ENCODE measurements at regions not wholly inside any gene's neighbourhood (a gene's known extent, or its start where the extent isn't known, plus 50 kb on each side); places are given as distances from the start of the nearest gene placed in this dataset.
"Not testable (repeated sequence)": the region's sequence is repeated elsewhere in the genome, so short reads cannot be mapped to it uniquely, and the experiment has no call there.

- no peak overlapping the region for H3K27ac ChIP-seq (ENCODE audit: low read depth, low read length, severe bottlenecking)
- no peaks in the 10 kb centered on the region for H3K36me3 ChIP-seq (ENCODE audit: control insufficient read depth, insufficient read depth, low read length)
- H3K4me1 ChIP-seq (ENCODE audit: control insufficient read depth, insufficient read depth, low read length, poor library complexity, severe bottlenecking), result no peaks in the 10 kb centered on the region
- no CpG with 5 or more reads among the region's 2 CpGs for WGBS, 2 experiments (ENCODE audit: insufficient coverage in 2 of 2)
- H3K9me3 ChIP-seq (ENCODE audit: control insufficient read depth, low read length), result no peaks in the 10 kb centered on the region
- no peak overlapping the region for H3K4me3 ChIP-seq (ENCODE audit: extremely low read depth, insufficient read depth, low read length, poor library complexity, severe bottlenecking)
These were observed 735.1 kb upstream of the DIAPH2 start for GRCh38 chrX:95949588-95949987.

- no peaks in the 10 kb centered on the region for H3K9me3 ChIP-seq (ENCODE audit: control insufficient read depth, low read length)
- WGBS, 2 experiments (ENCODE audit: insufficient coverage in 2 of 2), result no CpG with 5 or more reads among the region's 1 CpG
- no peak overlapping the region for H3K4me3 ChIP-seq (ENCODE audit: extremely low read depth, insufficient read depth, low read length, poor library complexity, severe bottlenecking)
- no peaks in the 10 kb centered on the region for H3K36me3 ChIP-seq (ENCODE audit: control insufficient read depth, insufficient read depth, low read length)
- H3K4me1 ChIP-seq (ENCODE audit: control insufficient read depth, insufficient read depth, low read length, poor library complexity, severe bottlenecking), result no peaks in the 10 kb centered on the region
- no peak overlapping the region for H3K27ac ChIP-seq (ENCODE audit: low read depth, low read length, severe bottlenecking)
These were observed 734.0 kb upstream of the DIAPH2 start for GRCh38 chrX:95950679-95951078.

GRCh38 chrX:95953564-95953963, 731.1 kb upstream of the DIAPH2 start:
- no peak overlapping the region for H3K27ac ChIP-seq (ENCODE audit: low read depth, low read length, severe bottlenecking)
- H3K36me3 ChIP-seq (ENCODE audit: control insufficient read depth, insufficient read depth, low read length), result no peaks in the 10 kb centered on the region
- no peak overlapping the region for H3K4me3 ChIP-seq (ENCODE audit: extremely low read depth, insufficient read depth, low read length, poor library complexity, severe bottlenecking)
- no CpG with 5 or more reads among the region's 2 CpGs for WGBS, 2 experiments (ENCODE audit: insufficient coverage in 2 of 2)
- H3K9me3 ChIP-seq (ENCODE audit: control insufficient read depth, low read length), result no peaks in the 10 kb centered on the region
- H3K4me1 ChIP-seq (ENCODE audit: control insufficient read depth, insufficient read depth, low read length, poor library complexity, severe bottlenecking), result no peaks in the 10 kb centered on the region

- Histone ChIP-seq H3K36me3 (ENCODE audit: control insufficient read depth, insufficient read depth, low read length) (no peaks in the 10 kb centered on the region), H3K4me3 (ENCODE audit: extremely low read depth, insufficient read depth, low read length, poor library complexity, severe bottlenecking) (no peak overlapping the region), H3K9me3 (ENCODE audit: control insufficient read depth, low read length) (no peaks in the 10 kb centered on the region), H3K4me1 (ENCODE audit: control insufficient read depth, insufficient read depth, low read length, poor library complexity, severe bottlenecking) (no peaks in the 10 kb centered on the region), H3K27ac (ENCODE audit: low read depth, low read length, severe bottlenecking) (no peak overlapping the region)
- WGBS, 2 experiments (ENCODE audit: insufficient coverage in 2 of 2), result 83% methylated on average over 1 of the region's 1 CpG; no CpG with 5 or more reads in 1 of the 2 experiments
These were observed 727.9 kb upstream of the DIAPH2 start for GRCh38 chrX:95956745-95957144.

- not testable (repeated sequence) for H3K27ac ChIP-seq (ENCODE audit: low read depth, low read length, severe bottlenecking); H3K9me3 ChIP-seq (ENCODE audit: control insufficient read depth, low read length); H3K4me3 ChIP-seq (ENCODE audit: extremely low read depth, insufficient read depth, low read length, poor library complexity, severe bottlenecking); H3K4me1 ChIP-seq (ENCODE audit: control insufficient read depth, insufficient read depth, low read length, poor library complexity, severe bottlenecking); H3K36me3 ChIP-seq (ENCODE audit: control insufficient read depth, insufficient read depth, low read length)
- WGBS, 2 experiments (ENCODE audit: insufficient coverage in 2 of 2), result 88% methylated on average over 1 of the region's 9 CpGs; no CpG with 5 or more reads in 1 of the 2 experiments
These were observed 711.1 kb upstream of the DIAPH2 start for GRCh38 chrX:95973456-95974095.

- Histone ChIP-seq H3K4me1 (ENCODE audit: control insufficient read depth, insufficient read depth, low read length, poor library complexity, severe bottlenecking) (no peaks in the 10 kb centered on the region), H3K4me3 (ENCODE audit: extremely low read depth, insufficient read depth, low read length, poor library complexity, severe bottlenecking) (no peak overlapping the region), H3K36me3 (ENCODE audit: control insufficient read depth, insufficient read depth, low read length) (no peaks in the 10 kb centered on the region), H3K9me3 (ENCODE audit: control insufficient read depth, low read length) (no peaks in the 10 kb centered on the region), H3K27ac (ENCODE audit: low read depth, low read length, severe bottlenecking) (no peak overlapping the region)
- 80 to 100% methylated on average over 1 to 2 of the region's 4 CpGs for whole genome bisulfite sequencing, 2 experiments (ENCODE audit: insufficient coverage in 2 of 2)
These were observed 710.6 kb upstream of the DIAPH2 start for GRCh38 chrX:95974096-95974470.

GRCh38 chrX:95974890-95975289, 709.8 kb upstream of the DIAPH2 start:
- Histone ChIP-seq H3K36me3 (ENCODE audit: control insufficient read depth, insufficient read depth, low read length) (no peaks in the 10 kb centered on the region), H3K4me3 (ENCODE audit: extremely low read depth, insufficient read depth, low read length, poor library complexity, severe bottlenecking) (no peak overlapping the region), H3K4me1 (ENCODE audit: control insufficient read depth, insufficient read depth, low read length, poor library complexity, severe bottlenecking) (no peaks in the 10 kb centered on the region), H3K27ac (ENCODE audit: low read depth, low read length, severe bottlenecking) (no peak overlapping the region), H3K9me3 (ENCODE audit: control insufficient read depth, low read length) (no peaks in the 10 kb centered on the region)
- WGBS, 2 experiments (ENCODE audit: insufficient coverage in 2 of 2), result 83% methylated on average over 1 of the region's 5 CpGs; no CpG with 5 or more reads in 1 of the 2 experiments

- WGBS, 2 experiments (ENCODE audit: insufficient coverage in 2 of 2), result no CpG with 5 or more reads among the region's 3 CpGs
- no peaks in the 10 kb centered on the region for H3K4me1 ChIP-seq (ENCODE audit: control insufficient read depth, insufficient read depth, low read length, poor library complexity, severe bottlenecking)
- H3K4me3 ChIP-seq (ENCODE audit: extremely low read depth, insufficient read depth, low read length, poor library complexity, severe bottlenecking), result no peak overlapping the region
- H3K36me3 ChIP-seq (ENCODE audit: control insufficient read depth, insufficient read depth, low read length), result no peaks in the 10 kb centered on the region
- H3K27ac ChIP-seq (ENCODE audit: low read depth, low read length, severe bottlenecking), result no peak overlapping the region
- H3K9me3 ChIP-seq (ENCODE audit: control insufficient read depth, low read length), result no peaks in the 10 kb centered on the region
These were observed 689.1 kb upstream of the DIAPH2 start for GRCh38 chrX:95995583-95995982.

GRCh38 chrX:95996294-95996693, 688.3 kb upstream of the DIAPH2 start:
- no peaks in the 10 kb centered on the region for H3K4me1 ChIP-seq (ENCODE audit: control insufficient read depth, insufficient read depth, low read length, poor library complexity, severe bottlenecking)

GRCh38 chrX:96002431-96002830, 682.2 kb upstream of the DIAPH2 start:
- Histone ChIP-seq H3K4me1 (ENCODE audit: control insufficient read depth, insufficient read depth, low read length, poor library complexity, severe bottlenecking) (no peaks in the 10 kb centered on the region), H3K4me3 (ENCODE audit: extremely low read depth, insufficient read depth, low read length, poor library complexity, severe bottlenecking) (no peak overlapping the region), H3K36me3 (ENCODE audit: control insufficient read depth, insufficient read depth, low read length) (no peaks in the 10 kb centered on the region), H3K27ac (ENCODE audit: low read depth, low read length, severe bottlenecking) (no peak overlapping the region), H3K9me3 (ENCODE audit: control insufficient read depth, low read length) (no peaks in the 10 kb centered on the region)
- WGBS, 2 experiments (ENCODE audit: insufficient coverage in 2 of 2), result 96% methylated on average over 4 of the region's 5 CpGs; no CpG with 5 or more reads in 1 of the 2 experiments

More at GRCh38 chrX:95996294-95996693, 688.3 kb upstream of the DIAPH2 start:
- Histone ChIP-seq H3K9me3 (ENCODE audit: control insufficient read depth, low read length) (no peaks in the 10 kb centered on the region), H3K36me3 (ENCODE audit: control insufficient read depth, insufficient read depth, low read length) (no peaks in the 10 kb centered on the region), H3K4me3 (ENCODE audit: extremely low read depth, insufficient read depth, low read length, poor library complexity, severe bottlenecking) (no peak overlapping the region), H3K27ac (ENCODE audit: low read depth, low read length, severe bottlenecking) (no peak overlapping the region)
- no CpG with 5 or more reads among the region's 1 CpG for WGBS, 2 experiments (ENCODE audit: insufficient coverage in 2 of 2)

- H3K9me3 ChIP-seq (ENCODE audit: control insufficient read depth, low read length), result no peaks in the 10 kb centered on the region
- no peaks in the 10 kb centered on the region for H3K36me3 ChIP-seq (ENCODE audit: control insufficient read depth, insufficient read depth, low read length)
- peak overlapping the region; percentile 59 for H3K27ac ChIP-seq (ENCODE audit: low read depth, low read length, severe bottlenecking)
- no peaks in the 10 kb centered on the region for H3K4me1 ChIP-seq (ENCODE audit: control insufficient read depth, insufficient read depth, low read length, poor library complexity, severe bottlenecking)
- no peak overlapping the region for H3K4me3 ChIP-seq (ENCODE audit: extremely low read depth, insufficient read depth, low read length, poor library complexity, severe bottlenecking)
- no CpG with 5 or more reads among the region's 2 CpGs for WGBS, 2 experiments (ENCODE audit: insufficient coverage in 2 of 2)
These were observed 680.3 kb upstream of the DIAPH2 start for GRCh38 chrX:96004386-96004785.
